Type B pancreatic cell (in vitro differentiated cells): ENCODE measurements at regions not wholly inside any gene's neighbourhood (a gene's known extent, or its start where the extent isn't known, plus 50 kb on each side); places are given as distances from the start of the nearest gene placed in this dataset.

Experiments used
- DNase-seq: peaks from one replicate; pipeline ENCODE4 v3.0.0; 2021; ENCODE audit warnings: mixed read lengths; ENCODE audit not compliant: unreplicated experiment; ENCODE audit errors: extremely low spot score
- H3K27ac Mint-ChIP-seq: 2 replicates; pipeline ENCODE4 v1.8.0; 2021; ENCODE audit warnings: mild to moderate bottlenecking, mixed read lengths
- H3K27me3 Mint-ChIP-seq: 2 replicates; pipeline ENCODE4 v1.8.0; 2021; ENCODE audit warnings: mixed read lengths
- H3K36me3 Mint-ChIP-seq: 2 replicates; pipeline ENCODE4 v1.8.0; 2021; ENCODE audit warnings: mixed read lengths
- H3K4me1 Mint-ChIP-seq: one replicate; pipeline ENCODE4 v1.8.0; 2021; ENCODE audit warnings: mixed read lengths; ENCODE audit not compliant: unreplicated experiment
- H3K4me3 Mint-ChIP-seq: 2 replicates; pipeline ENCODE4 v1.8.0; 2021; ENCODE audit warnings: mild to moderate bottlenecking, mixed read lengths
- H3K9me3 Mint-ChIP-seq: 2 replicates; pipeline ENCODE4 v1.8.0; 2021; ENCODE audit warnings: mixed read lengths
- TF ChIP-seq, protein P1 (sequence below): fragments of 200-600 bp; sonication (generic); conservative IDR thresholded peaks from 2 replicates; pipeline ENCODE4 v1.5.0; 2021; ENCODE audit warnings: antibody characterized with exemption, mild to moderate bottlenecking

DNA sequence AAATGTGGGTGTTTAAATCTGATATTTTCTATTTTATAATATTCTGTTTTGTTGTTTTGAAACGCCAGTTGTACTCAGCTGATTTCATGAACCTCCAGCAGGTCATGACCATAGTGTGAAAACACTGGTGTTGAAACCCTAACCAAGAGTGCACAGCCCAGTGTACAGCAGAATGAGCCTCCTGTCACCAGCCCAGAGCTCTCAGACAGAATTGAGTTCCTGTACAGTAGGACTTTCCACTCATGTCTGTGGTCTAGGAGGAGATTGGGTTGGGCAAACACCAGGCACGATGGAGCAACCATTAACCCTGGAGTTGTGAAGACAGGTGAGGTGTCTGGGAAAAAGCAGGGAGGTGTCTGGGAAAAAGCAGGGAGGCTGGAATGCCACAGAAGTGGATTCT is 908.8 kb downstream of the VRK1 start:
- Mint-ChIP-seq H3K4me1 (peaks cover 7% of the 10 kb centered on the region), H3K9me3 (no peaks in the 10 kb centered on the region), H3K27me3 (no peaks in the 10 kb centered on the region), H3K27ac (no peak overlapping the region), H3K36me3 (no peaks in the 10 kb centered on the region), H3K4me3 (no peak overlapping the region)
- no peak for DNase-seq
- TF ChIP-seq, protein P1, sequence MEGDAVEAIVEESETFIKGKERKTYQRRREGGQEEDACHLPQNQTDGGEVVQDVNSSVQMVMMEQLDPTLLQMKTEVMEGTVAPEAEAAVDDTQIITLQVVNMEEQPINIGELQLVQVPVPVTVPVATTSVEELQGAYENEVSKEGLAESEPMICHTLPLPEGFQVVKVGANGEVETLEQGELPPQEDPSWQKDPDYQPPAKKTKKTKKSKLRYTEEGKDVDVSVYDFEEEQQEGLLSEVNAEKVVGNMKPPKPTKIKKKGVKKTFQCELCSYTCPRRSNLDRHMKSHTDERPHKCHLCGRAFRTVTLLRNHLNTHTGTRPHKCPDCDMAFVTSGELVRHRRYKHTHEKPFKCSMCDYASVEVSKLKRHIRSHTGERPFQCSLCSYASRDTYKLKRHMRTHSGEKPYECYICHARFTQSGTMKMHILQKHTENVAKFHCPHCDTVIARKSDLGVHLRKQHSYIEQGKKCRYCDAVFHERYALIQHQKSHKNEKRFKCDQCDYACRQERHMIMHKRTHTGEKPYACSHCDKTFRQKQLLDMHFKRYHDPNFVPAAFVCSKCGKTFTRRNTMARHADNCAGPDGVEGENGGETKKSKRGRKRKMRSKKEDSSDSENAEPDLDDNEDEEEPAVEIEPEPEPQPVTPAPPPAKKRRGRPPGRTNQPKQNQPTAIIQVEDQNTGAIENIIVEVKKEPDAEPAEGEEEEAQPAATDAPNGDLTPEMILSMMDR: no peak

DNA sequence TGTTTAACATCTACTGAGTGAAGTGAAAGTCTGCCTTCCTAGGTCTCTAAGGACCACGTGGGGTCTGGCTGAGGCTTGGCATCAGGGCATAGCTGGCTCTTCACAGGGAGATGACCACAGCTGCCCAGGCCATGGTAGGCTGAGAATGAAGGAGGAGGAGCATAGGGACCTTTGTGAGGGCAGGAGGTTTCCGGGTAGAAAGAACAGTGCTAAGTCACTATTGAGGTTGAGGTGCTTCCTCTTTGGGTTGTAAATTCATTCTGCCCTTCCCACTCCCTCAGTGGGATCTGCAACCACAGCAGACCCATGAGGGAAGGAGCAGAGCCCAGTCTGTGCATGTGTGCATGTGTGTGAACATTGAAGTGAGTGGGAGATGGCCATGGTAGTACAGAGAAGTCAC is 909.6 kb downstream of the VRK1 start:
- TF ChIP-seq, protein P1: no peak
- Mint-ChIP-seq H3K4me1 (peaks cover 11% of the 10 kb centered on the region), H3K27me3 (no peaks in the 10 kb centered on the region), H3K9me3 (no peaks in the 10 kb centered on the region), H3K36me3 (no peaks in the 10 kb centered on the region), H3K27ac (no peak overlapping the region), H3K4me3 (no peak overlapping the region)
- DNase-seq: no peak

DNA sequence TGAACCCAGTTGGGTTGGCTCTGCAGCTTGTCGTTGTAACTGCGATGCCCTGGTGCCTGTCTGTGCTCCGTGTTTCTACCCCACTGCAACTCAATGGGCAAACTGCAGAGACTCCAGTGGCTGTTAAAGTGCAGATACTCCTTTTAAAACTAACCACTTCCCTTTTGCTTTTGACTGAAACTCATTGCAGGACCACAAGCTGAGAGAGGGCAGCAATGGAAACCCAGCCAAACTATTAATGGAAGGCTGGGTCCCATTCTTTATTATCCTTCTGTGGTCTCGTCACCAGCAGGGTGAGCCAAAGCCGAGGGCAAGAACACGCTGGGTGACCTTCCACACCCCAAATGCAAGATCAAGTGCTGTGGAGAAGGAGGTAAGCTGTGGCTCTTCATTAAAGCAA is 910.4 kb downstream of the VRK1 start:
- Mint-ChIP-seq H3K27ac (no peak overlapping the region), H3K4me1 (peaks cover 12% of the 10 kb centered on the region), H3K27me3 (no peaks in the 10 kb centered on the region), H3K4me3 (no peak overlapping the region), H3K36me3 (no peaks in the 10 kb centered on the region), H3K9me3 (no peaks in the 10 kb centered on the region)
- TF ChIP-seq, protein P1: no peak
- DNase-seq: no peak

DNA sequence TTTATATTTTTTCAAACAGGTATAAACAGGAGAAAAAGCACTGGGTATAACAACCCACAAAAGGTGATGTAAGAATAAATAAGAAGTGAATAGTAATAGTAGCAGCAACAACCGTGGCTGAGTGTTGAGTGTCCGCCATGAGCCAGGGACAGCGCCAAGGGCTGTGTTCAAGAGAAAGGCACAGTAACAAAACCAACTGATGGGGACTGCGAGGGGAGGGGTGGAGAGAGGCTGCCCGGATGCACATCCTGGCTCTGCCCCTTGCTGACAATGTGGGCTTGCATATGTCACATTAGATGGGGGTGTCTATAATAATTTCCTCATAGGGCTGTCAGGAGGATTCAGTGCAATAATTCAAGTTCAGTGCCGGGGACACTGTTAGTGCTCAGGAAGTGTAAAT is 912.4 kb downstream of the VRK1 start:
- TF ChIP-seq, protein P1: no peak
- Mint-ChIP-seq H3K4me3 (no peak overlapping the region), H3K27me3 (no peaks in the 10 kb centered on the region), H3K36me3 (no peaks in the 10 kb centered on the region), H3K4me1 (peaks cover 9% of the 10 kb centered on the region), H3K27ac (no peak overlapping the region), H3K9me3 (no peaks in the 10 kb centered on the region)
- DNase-seq: no peak

DNA sequence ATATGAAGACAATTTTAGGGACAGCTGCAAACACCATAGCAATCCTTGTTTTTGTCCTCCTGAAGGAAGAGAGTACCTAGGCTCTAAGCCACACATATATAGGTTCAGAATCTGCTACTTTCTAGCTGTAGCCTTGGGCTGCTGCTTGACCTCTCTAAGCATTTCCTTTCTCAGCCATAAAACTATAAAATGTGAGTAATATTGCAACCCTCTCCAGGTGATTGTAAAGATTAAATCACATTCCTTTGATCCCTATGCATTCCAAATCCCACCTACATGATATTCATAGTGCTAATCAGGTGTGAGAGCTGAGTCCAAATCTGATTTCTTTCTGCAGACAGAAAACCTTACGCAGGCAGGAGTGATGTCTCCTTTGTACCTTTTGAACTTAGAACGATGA is 913.5 kb downstream of the VRK1 start:
- Mint-ChIP-seq H3K27ac (no peak overlapping the region), H3K9me3 (no peaks in the 10 kb centered on the region), H3K36me3 (no peaks in the 10 kb centered on the region), H3K27me3 (no peaks in the 10 kb centered on the region), H3K4me3 (no peak overlapping the region), H3K4me1 (peaks cover 5% of the 10 kb centered on the region)
- no peak for DNase-seq
- TF ChIP-seq, protein P1: no peak

DNA sequence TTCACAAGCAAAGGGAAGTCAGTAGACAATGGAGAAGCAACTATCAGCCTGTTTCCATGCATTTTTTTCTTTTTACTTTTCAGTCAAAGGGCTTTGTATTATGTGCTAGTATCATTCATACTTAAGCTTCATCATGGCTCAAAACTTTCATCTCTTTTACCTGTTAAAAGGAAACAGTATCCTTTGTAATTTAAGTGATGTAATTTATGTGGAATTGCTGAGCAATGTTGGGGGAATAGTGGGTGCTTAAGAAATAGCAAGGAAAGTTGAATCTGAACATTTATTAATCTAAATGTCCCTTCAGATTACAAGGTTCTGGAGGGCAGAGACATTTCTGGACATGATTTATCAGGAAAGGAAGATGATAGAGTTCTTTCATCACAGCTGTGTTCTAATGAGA is 915.3 kb downstream of the VRK1 start:
- Mint-ChIP-seq H3K27me3 (no peaks in the 10 kb centered on the region), H3K4me1 (peaks cover 5% of the 10 kb centered on the region), H3K27ac (no peak overlapping the region), H3K4me3 (no peak overlapping the region), H3K9me3 (no peaks in the 10 kb centered on the region), H3K36me3 (no peaks in the 10 kb centered on the region)
- DNase-seq: no peak
- TF ChIP-seq, protein P1: no peak
